ENCODE measurements at regions not wholly inside any gene's neighbourhood (a gene's known extent, or its start where the extent isn't known, plus 50 kb on each side); places are given as distances from the start of the nearest gene placed in this dataset.

DNA sequence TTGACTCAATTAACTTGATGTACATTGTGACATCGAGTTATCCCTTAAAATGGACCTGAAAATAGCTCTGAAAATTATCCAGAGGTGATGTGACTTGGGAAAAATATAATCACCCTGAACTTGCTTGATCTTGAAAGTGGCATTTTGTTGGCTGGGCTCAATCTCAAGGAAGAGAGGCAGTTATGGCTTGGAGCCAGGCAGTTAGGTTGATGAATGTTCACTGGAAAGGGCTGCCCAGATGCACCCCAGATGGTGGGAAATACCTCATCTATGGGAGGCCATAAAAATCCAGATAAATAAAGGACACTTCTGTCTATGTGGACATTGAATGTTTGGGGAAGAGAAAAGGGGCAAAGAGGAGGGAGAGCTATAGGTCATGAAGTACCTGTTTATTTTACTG, 55.7 kb upstream of the OR5AN1 start:
- H3K9me3 Mint-ChIP-seq, result no peaks in the 10 kb centered on the region
- no peaks in the 10 kb centered on the region for H3K36me3 Mint-ChIP-seq (ENCODE audit: low read depth)
- TF ChIP-seq, protein P1, sequence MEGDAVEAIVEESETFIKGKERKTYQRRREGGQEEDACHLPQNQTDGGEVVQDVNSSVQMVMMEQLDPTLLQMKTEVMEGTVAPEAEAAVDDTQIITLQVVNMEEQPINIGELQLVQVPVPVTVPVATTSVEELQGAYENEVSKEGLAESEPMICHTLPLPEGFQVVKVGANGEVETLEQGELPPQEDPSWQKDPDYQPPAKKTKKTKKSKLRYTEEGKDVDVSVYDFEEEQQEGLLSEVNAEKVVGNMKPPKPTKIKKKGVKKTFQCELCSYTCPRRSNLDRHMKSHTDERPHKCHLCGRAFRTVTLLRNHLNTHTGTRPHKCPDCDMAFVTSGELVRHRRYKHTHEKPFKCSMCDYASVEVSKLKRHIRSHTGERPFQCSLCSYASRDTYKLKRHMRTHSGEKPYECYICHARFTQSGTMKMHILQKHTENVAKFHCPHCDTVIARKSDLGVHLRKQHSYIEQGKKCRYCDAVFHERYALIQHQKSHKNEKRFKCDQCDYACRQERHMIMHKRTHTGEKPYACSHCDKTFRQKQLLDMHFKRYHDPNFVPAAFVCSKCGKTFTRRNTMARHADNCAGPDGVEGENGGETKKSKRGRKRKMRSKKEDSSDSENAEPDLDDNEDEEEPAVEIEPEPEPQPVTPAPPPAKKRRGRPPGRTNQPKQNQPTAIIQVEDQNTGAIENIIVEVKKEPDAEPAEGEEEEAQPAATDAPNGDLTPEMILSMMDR (IDR thresholded peaks at IDR 0.05; ENCODE audit: unreplicated experiment in 3 of 3), result no peak
- no peaks in the 10 kb centered on the region for H3K4me1 Mint-ChIP-seq
- no peaks in the 10 kb centered on the region for H3K27me3 Mint-ChIP-seq (ENCODE audit: low read depth)
- no peak overlapping the region for H3K4me3 Mint-ChIP-seq
- H3K27ac Mint-ChIP-seq, result no peak overlapping the region

DNA sequence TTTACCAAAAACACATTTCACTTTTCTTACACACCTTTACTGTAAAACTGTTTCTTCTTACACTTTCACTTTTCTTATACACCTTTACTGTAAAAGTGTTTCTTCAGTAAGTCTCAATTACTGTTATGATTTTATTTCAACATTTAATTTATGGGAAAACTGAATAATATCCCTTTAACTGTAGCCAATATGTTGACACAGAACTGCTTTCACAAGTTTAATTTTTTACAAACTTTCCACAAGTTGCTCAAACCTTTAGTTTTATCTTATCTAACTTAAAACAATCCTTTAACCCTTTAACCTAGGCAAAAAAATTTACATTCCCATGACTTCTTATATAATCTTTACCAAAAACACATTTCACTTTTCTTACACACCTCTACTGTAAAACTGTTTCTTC, 63.3 kb upstream of the OR5AN1 start:
- Mint-ChIP-seq H3K4me3 (no peak overlapping the region), H3K4me1 (no peaks in the 10 kb centered on the region), H3K27ac (no peak overlapping the region), H3K9me3 (peaks cover 3% of the 10 kb centered on the region), H3K27me3 (ENCODE audit: low read depth) (peaks cover 4% of the 10 kb centered on the region), H3K36me3 (ENCODE audit: low read depth) (no peaks in the 10 kb centered on the region)
- TF ChIP-seq, protein P1 (IDR thresholded peaks at IDR 0.05; ENCODE audit: unreplicated experiment in 3 of 3), result no peak

DNA sequence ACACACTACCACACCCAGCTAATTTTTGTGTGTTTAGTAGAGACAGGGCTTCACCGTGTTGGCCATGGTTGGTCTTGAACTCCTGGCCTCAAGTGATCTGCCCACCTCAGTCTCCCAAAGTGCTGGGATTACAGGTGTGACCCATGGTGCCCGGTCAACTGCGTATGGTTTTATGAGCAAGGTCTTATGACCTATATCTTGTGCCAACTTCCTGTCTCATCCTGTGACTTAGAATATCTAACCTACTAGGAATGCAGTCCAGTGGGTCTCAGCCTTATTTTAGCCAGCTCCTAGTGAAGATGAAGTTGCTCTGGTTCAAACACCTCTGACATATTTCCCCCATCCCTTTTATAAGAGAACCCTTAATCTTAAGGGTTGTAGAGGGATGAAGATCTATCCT, 66.1 kb upstream of the OR5AN1 start:
- Mint-ChIP-seq H3K9me3 (peaks cover 3% of the 10 kb centered on the region), H3K4me1 (no peaks in the 10 kb centered on the region), H3K27me3 (ENCODE audit: low read depth) (peaks cover 19% of the 10 kb centered on the region), H3K27ac (no peak overlapping the region), H3K4me3 (no peak overlapping the region), H3K36me3 (ENCODE audit: low read depth) (no peaks in the 10 kb centered on the region)
- TF ChIP-seq, protein P1 (IDR thresholded peaks at IDR 0.05; ENCODE audit: unreplicated experiment in 3 of 3), result no peak

DNA sequence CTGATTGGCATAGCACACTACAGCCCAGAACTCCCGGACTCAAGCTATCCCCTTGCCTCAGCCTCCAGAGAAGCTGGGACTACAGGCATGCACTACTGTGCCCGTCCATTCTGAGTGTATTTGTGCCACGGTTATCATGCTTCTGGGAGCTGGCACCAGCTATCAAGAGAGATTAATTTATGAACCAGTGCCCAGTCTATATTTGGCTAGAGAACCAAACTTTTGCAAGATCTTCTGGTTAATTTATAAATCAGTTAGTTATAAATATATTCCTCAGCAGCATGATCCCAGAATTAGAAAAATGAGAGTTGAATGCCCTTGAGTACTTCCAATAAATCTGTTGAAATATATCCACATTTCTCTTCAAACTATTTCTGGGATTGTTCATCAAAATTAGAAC, 67.5 kb upstream of the OR5AN1 start:
- H3K4me3 Mint-ChIP-seq, result no peak overlapping the region
- TF ChIP-seq, protein P1 (IDR thresholded peaks at IDR 0.05; ENCODE audit: unreplicated experiment in 3 of 3), result no peak
- H3K4me1 Mint-ChIP-seq, result no peaks in the 10 kb centered on the region
- no peak overlapping the region for H3K27ac Mint-ChIP-seq
- H3K9me3 Mint-ChIP-seq, result peaks cover 3% of the 10 kb centered on the region
- no peaks in the 10 kb centered on the region for H3K36me3 Mint-ChIP-seq (ENCODE audit: low read depth)
- H3K27me3 Mint-ChIP-seq (ENCODE audit: low read depth), result peaks cover 20% of the 10 kb centered on the region

GRCh38 chr11:59289356-59290181, 69.1 kb upstream of the OR5AN1 start:
- Mint-ChIP-seq H3K36me3 (ENCODE audit: low read depth) (no peaks in the 10 kb centered on the region), H3K9me3 (no peaks in the 10 kb centered on the region), H3K27ac (no peak overlapping the region), H3K4me3 (no peak overlapping the region), H3K4me1 (no peaks in the 10 kb centered on the region), H3K27me3 (ENCODE audit: low read depth) (peaks cover 25% of the 10 kb centered on the region)
- TF ChIP-seq, protein P1 (IDR thresholded peaks at IDR 0.05; ENCODE audit: unreplicated experiment in 3 of 3), result no peak

GRCh38 chr11:59285716-59286260, 72.9 kb upstream of the OR5AN1 start:
- TF ChIP-seq, protein P1 (IDR thresholded peaks at IDR 0.05; ENCODE audit: unreplicated experiment in 3 of 3), result no peak
- Mint-ChIP-seq H3K4me1 (no peaks in the 10 kb centered on the region), H3K27me3 (ENCODE audit: low read depth) (peaks cover 28% of the 10 kb centered on the region), H3K4me3 (no peak overlapping the region), H3K9me3 (peaks cover 3% of the 10 kb centered on the region), H3K27ac (no peak overlapping the region), H3K36me3 (ENCODE audit: low read depth) (no peaks in the 10 kb centered on the region)

All from nephron (organoid).